DND-41 (cell line): ENCODE measurements at regions not wholly inside any gene's neighbourhood (a gene's known extent, or its start where the extent isn't known, plus 50 kb on each side); places are given as distances from the start of the nearest gene placed in this dataset.

Source experiments
- EZH2 ChIP-seq: IDR thresholded peaks from 3 replicates; pipeline ENCODE4 v1.6.1; 2012; ENCODE audit warnings: borderline replicate concordance, low read depth, mild to moderate bottlenecking, moderate library complexity, low read length, inconsistent platforms; ENCODE audit not compliant: severe bottlenecking
- TF ChIP-seq, protein P1 (sequence below): IDR thresholded peaks from 2 replicates; pipeline ENCODE4 v1.5.1; 2012; ENCODE audit warnings: borderline replicate concordance, low read length, moderate library complexity, mild to moderate bottlenecking; ENCODE audit not compliant: poor library complexity, severe bottlenecking; ENCODE audit errors: extremely low read depth

- TF ChIP-seq, protein P1, sequence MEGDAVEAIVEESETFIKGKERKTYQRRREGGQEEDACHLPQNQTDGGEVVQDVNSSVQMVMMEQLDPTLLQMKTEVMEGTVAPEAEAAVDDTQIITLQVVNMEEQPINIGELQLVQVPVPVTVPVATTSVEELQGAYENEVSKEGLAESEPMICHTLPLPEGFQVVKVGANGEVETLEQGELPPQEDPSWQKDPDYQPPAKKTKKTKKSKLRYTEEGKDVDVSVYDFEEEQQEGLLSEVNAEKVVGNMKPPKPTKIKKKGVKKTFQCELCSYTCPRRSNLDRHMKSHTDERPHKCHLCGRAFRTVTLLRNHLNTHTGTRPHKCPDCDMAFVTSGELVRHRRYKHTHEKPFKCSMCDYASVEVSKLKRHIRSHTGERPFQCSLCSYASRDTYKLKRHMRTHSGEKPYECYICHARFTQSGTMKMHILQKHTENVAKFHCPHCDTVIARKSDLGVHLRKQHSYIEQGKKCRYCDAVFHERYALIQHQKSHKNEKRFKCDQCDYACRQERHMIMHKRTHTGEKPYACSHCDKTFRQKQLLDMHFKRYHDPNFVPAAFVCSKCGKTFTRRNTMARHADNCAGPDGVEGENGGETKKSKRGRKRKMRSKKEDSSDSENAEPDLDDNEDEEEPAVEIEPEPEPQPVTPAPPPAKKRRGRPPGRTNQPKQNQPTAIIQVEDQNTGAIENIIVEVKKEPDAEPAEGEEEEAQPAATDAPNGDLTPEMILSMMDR, result no peak
- no peak for TF ChIP-seq EZH2
Measured at GRCh38 chr7:65308300-65308678, 65.4 kb upstream of the ZNF92 start.
